GM19025 (cell line): ENCODE measurements at regions not wholly inside any gene's neighbourhood (a gene's known extent, or its start where the extent isn't known, plus 50 kb on each side); places are given as distances from the start of the nearest gene placed in this dataset.

Experiments used
- ATAC-seq: cut with Tn5 transposase; IDR thresholded peaks from one replicate; pipeline ENCODE4 v1.9.1; 2021; ENCODE audit warnings: mild to moderate bottlenecking, low read depth, moderate library complexity; ENCODE audit not compliant: unreplicated experiment

- ATAC-seq: no peak
Observed at GRCh38 chr6:14754751-14755513, 490.9 kb upstream of the JARID2 start.

- no peak for ATAC-seq
Observed at GRCh38 chr6:14756340-14756739, 489.5 kb upstream of the JARID2 start.

- ATAC-seq: no peak
Observed at GRCh38 chr6:14757014-14757413, 488.9 kb upstream of the JARID2 start.

- ATAC-seq: no peak
Observed at GRCh38 chr6:14757418-14757817, 488.5 kb upstream of the JARID2 start.

- ATAC-seq: no peak
Observed at GRCh38 chr6:14758421-14759081, 487.3 kb upstream of the JARID2 start.

GRCh38 chr6:14759976-14760672, 485.7 kb upstream of the JARID2 start:
- ATAC-seq: no peak

GRCh38 chr6:14762077-14762476, 483.8 kb upstream of the JARID2 start:
- no peak for ATAC-seq

- no peak for ATAC-seq
Observed at GRCh38 chr6:14763139-14763538, 482.7 kb upstream of the JARID2 start.

- no peak for ATAC-seq
Observed at GRCh38 chr6:14763616-14764015, 482.3 kb upstream of the JARID2 start.

GRCh38 chr6:14765106-14765505, 480.8 kb upstream of the JARID2 start:
- ATAC-seq: no peak

- no peak for ATAC-seq
Observed at GRCh38 chr6:14765721-14766390, 480.0 kb upstream of the JARID2 start.

- no peak for ATAC-seq
Observed at GRCh38 chr6:14766391-14766994, 479.4 kb upstream of the JARID2 start.

- ATAC-seq: no peak
Observed at GRCh38 chr6:14767226-14767625, 478.6 kb upstream of the JARID2 start.

- no peak for ATAC-seq
Observed at GRCh38 chr6:14770040-14770439, 475.8 kb upstream of the JARID2 start.

- ATAC-seq: no peak
Observed at GRCh38 chr6:14770572-14770971, 475.3 kb upstream of the JARID2 start.

GRCh38 chr6:14771016-14771415, 474.9 kb upstream of the JARID2 start:
- ATAC-seq: no peak

- ATAC-seq: no peak
Observed at GRCh38 chr6:14772188-14772587, 473.7 kb upstream of the JARID2 start.

- no peak for ATAC-seq
Observed at GRCh38 chr6:14775528-14775927, 470.3 kb upstream of the JARID2 start.

- no peak for ATAC-seq
Observed at GRCh38 chr6:14776307-14776706, 469.6 kb upstream of the JARID2 start.

- no peak for ATAC-seq
Observed at GRCh38 chr6:14781772-14782525, 463.9 kb upstream of the JARID2 start.
